Posterior vena cava (tissue), 2 donors: ENCODE measurements at regions not wholly inside any gene's neighbourhood (a gene's known extent, or its start where the extent isn't known, plus 50 kb on each side); places are given as distances from the start of the nearest gene placed in this dataset.

Experiments
- DNase-seq: peaks from one replicate; pipeline ENCODE4 v3.0.0-alpha.2; 2020; ENCODE audit warnings: low spot score
- intact Hi-C, 2 donors: fragments of 100-400 bp; cut with DNase I; formaldehyde crosslinking; loops; one replicate each; pipeline versions ENCODE4 v1.14.1 to v1.14.2; 2022 to 2023
- donor health status: DM: yes; HTN: yes; CAD: no.
- donor health status: DM: yes; HTN: yes; CAD: no.

- DNase-seq = no peak
- intact Hi-C loops = loop anchor here in 1 of 2 donors (10.0 kb wide), 1 partner anchor 59 kb away; no protein-coding TSS in a partner anchor
Observed at GRCh38 chrX:39756086-39756883, 341.5 kb downstream of the BCOR start.

GRCh38 chrX:39757971-39758370, 339.8 kb downstream of the BCOR start:
- DNase-seq = no peak

GRCh38 chrX:39758791-39759525, 338.8 kb downstream of the BCOR start:
- intact Hi-C loops = loop anchor here in 1 of 2 donors (10.0 kb wide), 1 partner anchor 56 kb away; no protein-coding TSS in a partner anchor
- DNase-seq = no peak

More at GRCh38 chrX:39757971-39758370, 339.8 kb downstream of the BCOR start:
- intact Hi-C loops = loop anchor here in 1 of 2 donors (10.0 kb wide), 1 partner anchor 57 kb away; no protein-coding TSS in a partner anchor

DNA sequence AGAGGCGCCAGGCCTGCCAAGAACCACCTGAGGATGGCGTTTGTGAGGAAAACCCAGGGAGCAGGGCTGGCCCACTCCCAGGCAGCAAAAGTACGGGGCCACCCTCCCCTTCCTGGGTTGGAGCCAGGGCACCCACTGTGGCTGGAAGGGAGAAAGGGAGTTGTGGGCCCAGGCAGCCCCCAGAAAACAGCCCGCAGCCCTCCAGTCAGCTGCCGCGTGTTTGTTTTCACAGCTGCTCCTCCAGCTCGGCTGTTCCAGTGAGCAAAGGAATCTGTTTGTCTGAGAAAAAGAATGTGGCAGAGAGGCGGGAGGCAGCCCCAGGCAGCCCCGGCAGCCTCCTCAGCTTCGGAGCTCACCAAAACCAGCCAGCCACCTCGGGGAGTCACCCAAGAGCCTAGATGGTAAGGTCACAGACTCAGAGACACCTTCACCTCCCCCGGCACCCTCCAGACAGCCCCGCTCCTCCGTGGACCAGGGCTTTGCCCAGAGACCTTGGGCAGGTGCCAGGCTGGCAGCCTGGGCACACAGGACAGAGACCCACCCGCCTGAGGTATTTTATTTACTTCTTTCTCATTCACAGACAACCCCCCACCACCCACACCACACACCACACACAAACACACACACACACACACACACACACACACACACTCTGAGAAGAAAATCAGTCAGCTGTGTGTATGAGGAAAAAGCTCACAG, 338.1 kb downstream of the BCOR start:
- intact Hi-C loops = loop anchor here in 1 of 2 donors (10.0 kb wide), 1 partner anchor 55 kb away; no protein-coding TSS in a partner anchor
- no peak for DNase-seq

DNA sequence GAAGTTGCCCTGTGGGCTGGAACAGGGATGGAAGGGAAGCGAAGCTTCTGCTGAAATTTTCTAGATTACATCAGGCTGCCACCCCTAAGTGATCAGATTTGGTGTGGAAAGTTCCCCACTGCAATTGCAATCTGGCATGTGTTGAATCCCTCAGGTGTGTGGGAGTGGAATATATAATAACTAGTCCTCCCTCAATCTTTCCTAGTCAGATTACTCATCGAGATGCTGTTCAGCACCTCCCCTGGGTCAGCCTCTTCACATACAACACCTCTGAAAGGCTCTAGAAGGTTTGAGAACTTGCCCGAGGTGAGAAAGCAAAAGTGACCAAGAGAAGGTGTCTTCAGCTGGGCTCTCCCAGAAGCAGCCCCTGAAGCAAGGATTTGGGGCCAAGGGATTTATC, 336.8 kb downstream of the BCOR start:
- intact Hi-C loops = no loop called here

GRCh38 chrX:39762266-39762841, 335.4 kb downstream of the BCOR start:
- intact Hi-C loops = no loop called here
- DNase-seq = no peak

More for the DNA sequence above, 336.8 kb downstream of the BCOR start:
- DNase-seq = no peak

- no peak for DNase-seq
- intact Hi-C loops = no loop called here
Observed at GRCh38 chrX:39764441-39764914, 333.3 kb downstream of the BCOR start.

- no peak for DNase-seq
- intact Hi-C loops = no loop called here
Observed at GRCh38 chrX:39765327-39765726, 332.4 kb downstream of the BCOR start.

DNA sequence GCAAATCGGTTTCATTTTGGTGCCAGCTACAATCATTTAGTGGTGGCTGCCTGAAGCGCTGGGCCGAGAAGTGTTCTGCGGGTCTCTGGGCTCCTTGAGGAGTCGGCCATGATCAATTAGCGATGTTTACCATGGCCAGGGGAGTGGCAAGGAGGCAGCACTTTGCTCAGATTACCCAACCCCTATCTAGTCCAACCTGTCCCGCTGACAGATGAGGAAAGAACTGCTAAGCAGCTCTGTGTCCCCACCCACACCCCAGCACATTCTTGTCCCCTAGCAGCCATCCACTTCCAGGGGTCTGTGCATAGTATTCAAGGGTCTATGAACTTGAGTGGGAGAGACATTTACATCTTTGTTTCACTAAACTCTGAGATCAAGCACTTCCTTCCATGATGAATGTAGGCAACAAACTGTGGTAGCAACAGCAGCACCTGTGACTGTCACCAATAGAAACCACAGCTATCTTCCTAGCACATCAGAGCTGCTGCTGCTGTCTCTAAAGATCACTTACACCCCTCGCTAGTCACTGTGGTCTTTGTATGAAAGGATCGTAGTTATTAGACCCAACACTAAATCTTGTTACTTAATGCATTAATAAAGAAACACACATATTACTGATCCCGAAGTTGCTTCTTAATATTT, 331.6 kb downstream of the BCOR start:
- intact Hi-C loops = no loop called here
- DNase-seq = no peak

DNA sequence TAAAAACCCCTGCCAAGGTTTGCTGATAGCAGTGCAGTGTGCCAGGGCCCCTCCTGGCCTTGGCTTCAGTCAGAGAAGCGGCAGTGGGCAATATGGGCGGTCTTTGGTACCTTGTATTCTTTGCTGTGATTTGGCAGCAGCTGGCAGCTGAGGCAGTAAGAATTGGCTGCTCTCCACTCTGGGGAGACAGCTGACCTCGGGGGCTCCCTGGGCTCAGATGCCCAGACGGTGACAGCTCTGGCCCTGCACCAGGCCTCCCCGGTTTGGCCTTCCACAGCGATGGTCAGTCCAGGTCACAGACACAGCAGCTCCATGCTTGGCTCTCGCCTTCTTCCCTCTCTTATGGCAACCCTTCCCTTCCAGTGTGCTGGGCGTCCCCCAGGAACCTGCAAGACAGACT, 330.9 kb downstream of the BCOR start:
- intact Hi-C loops = no loop called here
- no peak for DNase-seq

DNA sequence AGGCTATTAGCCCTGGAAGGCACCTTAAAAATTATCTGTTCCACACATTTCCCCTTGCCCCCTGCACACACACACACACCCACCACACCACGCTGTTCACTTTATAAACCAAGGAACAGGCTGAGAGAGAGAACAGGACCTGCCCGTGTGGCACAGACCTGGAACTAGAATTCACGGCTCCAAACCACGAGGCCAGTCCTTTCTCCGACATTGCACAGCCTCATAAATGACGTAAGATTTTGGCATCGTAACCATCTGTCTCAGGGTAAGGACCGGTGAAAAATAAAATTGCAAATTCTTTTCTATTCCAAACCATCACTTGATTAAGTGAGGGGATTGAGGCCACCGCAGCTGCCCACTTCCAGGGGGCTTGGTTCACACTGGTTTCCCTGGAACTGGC, 330.3 kb downstream of the BCOR start:
- intact Hi-C loops = no loop called here
- DNase-seq = no peak

DNA sequence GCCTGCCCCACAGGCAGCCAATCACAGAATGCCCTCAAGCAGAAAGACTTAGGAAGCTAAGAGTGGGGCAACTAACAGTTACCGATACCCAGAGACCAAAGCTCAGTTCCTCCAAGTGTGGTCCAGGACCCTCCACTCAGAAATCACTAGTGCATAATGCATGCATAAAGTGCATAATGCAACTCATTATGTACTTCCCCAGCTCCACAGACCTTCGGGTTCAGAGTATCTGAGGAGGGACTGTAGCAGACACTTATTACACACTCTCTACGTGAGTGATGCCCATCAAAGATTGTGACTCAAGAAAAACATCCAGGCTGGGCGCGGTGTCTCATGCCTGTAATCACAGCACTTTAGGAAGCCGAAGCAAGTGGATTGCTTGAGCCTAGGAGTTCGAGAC, 328.0 kb downstream of the BCOR start:
- intact Hi-C loops = loop anchor here in 1 of 2 donors (1.0 kb wide), 1 partner anchor 22 kb away; no protein-coding TSS in a partner anchor
- DNase-seq = no peak

GRCh38 chrX:39771089-39771488, 326.7 kb downstream of the BCOR start:
- intact Hi-C loops = no loop called here
- DNase-seq = no peak

DNA sequence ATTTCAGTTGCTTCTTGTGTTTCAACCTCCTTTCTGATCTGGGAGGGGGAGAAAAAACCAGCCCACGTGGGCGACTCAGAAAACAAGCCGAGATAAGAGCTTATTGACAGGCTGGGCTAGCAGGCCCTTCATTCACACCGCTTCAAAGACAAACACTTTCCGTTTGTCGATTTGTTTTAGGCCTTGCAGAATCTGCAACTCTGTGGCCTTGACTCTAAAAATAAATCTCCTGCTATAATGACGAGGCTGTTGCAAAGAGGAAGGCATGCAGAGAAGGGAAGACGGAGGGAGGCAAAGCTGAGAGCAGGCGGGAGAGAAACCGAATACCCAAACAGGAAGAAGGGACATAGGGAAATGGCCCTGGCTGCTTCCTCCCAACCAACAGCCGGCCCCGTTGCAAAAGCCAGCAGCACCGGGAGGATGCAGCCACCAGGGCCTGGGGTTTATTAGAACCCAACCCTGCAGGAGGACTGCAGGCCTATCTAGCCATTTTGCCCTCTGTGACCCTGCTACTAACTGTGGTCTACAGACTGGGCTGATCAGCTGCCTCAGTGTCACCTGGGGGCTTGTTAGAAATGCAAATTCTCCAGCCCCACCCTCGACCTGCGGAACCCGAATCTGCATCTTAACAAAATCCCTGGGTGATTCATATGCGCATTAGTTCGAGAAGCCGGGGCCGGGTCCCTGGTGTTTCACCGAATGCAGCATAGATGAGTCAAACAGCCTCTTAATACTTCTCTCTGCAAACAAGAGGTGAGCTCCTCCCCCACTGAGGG, 325.5 kb downstream of the BCOR start:
- no peak for DNase-seq
- intact Hi-C loops = no loop called here

GRCh38 chrX:39773150-39773549, 324.6 kb downstream of the BCOR start:
- intact Hi-C loops = no loop called here
- no peak for DNase-seq

- intact Hi-C loops = no loop called here
- no peak for DNase-seq
Observed at GRCh38 chrX:39773923-39774773, 323.6 kb downstream of the BCOR start.

GRCh38 chrX:39774774-39775328, 322.9 kb downstream of the BCOR start:
- DNase-seq = no peak
- intact Hi-C loops = no loop called here
